GM21825 (cell line): ENCODE measurements at regions not wholly inside any gene's neighbourhood (a gene's known extent, or its start where the extent isn't known, plus 50 kb on each side); places are given as distances from the start of the nearest gene placed in this dataset.

Experiments used
- ATAC-seq: cut with Tn5 transposase; IDR thresholded peaks from one replicate; pipeline ENCODE4 v1.9.1; 2021; ENCODE audit warnings: mild to moderate bottlenecking, moderate library complexity; ENCODE audit not compliant: unreplicated experiment

DNA sequence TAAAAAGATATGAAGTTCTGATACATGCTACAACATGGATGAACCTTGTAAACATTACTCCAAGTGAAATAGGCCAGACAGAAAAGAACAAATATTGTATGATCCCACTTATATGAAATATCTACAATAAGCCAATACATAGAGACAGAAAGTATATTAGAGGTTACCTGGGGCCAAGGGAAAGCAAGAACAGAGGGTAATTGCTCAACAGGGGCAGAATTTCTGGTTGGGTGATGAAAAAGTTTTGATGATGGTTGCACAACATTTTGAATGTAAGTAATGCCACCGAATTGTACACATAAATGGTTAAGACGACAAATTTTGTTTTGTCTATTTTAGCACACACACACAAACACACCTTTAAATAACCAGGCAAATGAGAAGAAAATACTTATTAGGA, 268.4 kb downstream of the FOXO1 start:
- no peak for ATAC-seq

DNA sequence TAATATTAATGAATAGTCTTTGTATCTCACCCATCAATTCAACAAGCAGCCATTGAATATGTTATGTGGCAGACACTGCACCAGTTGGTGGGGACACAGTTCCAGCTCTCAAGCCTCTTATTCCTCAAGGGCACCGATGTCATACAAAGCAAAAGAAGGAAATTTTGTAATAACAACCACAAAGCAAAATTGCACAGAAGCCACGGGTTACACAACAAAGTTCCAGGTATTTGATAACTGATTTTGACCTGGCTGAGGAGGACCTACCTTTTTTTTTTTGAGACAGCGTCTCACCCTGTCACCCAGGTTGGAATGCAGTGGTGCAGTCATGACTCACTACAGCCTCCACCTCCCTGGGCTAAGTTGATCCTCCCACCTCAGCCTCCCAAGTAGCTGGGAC, 266.7 kb downstream of the FOXO1 start:
- ATAC-seq, result no peak

DNA sequence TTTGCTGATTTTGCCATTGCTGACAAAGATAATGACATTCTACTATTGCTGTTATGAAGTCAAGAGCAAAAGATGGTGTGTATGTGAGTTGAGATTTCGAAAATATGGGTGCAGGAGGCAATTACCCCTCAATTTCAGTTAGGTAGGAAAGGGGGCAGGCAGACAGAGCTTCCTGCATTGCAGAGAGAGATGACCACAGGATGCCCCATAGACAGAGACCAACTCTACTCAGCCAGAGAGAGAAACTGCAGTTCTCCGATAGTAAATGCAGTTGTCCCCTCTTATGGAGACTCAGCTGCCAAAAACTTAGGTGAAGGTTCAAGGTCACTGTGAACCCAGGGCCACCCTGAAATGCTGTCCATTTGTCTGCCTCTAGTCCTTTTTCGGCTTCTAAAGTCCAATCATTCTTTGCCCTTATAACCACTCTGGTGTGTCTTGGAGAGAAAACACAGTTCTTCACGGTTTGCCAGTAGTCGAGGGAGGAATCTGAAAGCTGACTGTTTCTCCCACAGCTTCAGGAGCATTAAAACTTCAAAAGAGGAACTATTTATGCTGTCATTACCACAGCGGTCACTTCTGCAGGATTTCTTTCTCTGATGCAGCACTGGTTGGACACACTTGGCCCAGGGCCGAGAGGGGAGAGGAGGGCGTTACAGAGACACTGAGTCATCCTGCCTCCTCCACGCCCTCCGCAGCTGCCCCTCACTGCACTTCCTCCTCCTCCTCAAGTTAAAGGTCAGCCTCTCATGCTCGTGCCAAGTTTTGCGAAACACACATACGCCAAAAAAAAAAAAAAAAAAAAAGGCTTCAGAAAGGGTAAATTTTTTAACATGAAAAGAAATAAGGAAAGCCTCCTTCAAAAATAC, 264.3 kb downstream of the FOXO1 start:
- ATAC-seq, result peak; percentile 98

DNA sequence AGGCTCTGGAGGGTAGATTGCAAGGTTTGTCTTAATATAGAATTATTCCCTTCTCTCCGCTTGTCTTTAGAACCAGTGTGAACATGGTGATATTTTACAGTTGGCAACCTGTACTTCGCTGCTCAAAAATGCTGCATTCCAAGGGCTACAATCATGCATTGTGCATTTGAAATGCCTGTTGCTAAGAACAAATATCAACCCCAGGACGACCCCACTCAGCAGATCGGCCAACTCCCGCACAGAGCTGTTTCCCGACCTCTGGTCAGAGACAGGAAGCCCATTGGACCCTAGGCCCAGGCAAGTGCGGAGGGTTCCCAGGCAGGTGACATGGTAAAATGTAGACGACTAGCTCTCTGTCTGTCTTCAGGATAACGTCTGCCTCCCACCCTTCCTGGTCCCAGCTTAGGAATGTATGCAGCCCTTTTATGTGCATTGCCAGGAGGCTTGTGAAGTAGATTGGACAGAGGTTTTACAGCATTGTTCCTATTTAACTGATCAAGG, 263.5 kb downstream of the FOXO1 start:
- ATAC-seq, result no peak

DNA sequence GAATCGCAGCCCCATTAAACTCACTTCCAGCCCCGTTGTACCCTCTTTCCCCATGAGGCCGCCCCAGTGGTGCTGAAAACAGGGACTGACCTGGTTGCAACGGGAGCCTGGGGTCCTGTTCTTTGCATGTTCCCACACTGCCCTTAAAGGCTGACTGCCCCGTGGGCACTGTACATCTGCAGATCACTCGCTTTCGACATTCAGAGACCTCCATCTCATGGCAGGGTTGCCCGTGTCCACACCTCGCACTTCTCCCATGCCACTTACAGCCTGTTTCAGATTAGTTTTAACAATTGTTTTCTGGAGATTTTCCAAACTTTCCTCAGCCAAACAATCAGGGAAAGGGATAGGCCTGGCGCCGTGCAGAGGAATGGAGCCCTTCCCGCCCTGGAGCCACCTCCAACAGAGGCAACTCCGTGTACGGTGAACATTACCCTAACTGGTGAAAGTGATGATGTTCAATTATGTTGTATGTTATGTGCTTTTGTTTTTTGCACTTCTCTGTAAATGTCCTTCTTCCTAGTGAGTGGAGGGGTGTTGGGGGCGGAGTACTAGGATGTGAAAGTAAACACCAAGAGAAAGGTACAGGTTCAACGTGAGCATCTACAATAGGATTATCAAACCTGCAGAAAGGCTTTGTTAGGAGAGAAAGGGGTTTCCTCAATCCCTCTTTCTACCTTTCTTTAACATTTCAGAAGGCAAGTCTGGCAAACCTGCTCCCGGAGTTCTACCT, 262.8 kb downstream of the FOXO1 start:
- ATAC-seq, result no peak

DNA sequence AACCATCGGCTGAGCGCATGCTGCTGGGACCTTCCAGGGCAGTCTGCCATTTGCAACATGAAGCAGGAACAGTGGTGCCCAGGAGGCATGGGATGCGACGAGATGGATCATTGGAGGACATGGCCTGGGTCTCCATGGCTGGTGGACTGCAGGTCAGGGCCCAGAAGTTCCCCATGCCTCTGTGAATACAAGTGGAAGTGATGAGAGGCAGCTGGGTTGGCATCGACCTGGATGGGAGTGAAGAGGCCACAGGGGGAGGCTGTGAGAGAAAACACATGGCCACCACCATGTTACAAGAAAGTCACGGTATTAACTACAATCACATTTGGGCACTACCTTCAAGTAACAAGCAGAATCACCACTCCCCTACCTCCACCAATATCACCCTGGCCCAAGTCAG, 262.0 kb downstream of the FOXO1 start:
- ATAC-seq, result no peak

DNA sequence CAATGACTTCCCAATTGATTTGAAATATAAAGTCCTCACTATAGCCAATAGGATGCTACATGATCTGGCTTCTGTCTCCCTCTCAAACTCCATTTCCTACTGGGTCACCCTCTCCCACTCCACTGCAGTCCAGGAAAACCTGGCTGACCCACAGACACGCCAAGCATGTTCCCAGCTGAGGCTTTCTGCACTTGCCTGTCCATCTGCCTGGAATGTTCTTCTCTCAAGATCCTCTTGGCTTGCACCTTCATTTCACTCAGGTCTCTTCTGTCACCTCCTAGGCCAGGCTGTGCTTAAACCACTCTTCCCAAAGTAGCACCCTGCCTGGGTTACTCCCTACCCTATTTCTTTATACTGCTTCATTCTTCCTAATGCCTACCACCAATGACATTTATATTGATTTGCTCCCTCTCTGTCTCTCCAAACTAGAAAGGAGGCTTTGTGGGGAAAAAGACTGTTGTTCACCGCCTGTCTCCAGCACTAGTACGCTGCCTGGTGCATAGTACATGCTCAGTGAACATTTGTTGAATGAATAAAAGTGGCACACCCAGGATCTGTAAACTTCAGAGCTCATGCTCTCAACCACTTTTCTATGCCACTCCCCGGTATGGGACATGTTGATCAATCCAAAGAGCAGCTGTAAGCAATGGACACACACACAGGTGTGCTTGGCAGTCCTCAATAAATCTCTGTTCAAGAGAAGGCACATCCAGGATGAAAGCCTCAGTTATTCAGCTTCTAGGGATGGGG, 261.3 kb downstream of the FOXO1 start:
- ATAC-seq, result no peak

DNA sequence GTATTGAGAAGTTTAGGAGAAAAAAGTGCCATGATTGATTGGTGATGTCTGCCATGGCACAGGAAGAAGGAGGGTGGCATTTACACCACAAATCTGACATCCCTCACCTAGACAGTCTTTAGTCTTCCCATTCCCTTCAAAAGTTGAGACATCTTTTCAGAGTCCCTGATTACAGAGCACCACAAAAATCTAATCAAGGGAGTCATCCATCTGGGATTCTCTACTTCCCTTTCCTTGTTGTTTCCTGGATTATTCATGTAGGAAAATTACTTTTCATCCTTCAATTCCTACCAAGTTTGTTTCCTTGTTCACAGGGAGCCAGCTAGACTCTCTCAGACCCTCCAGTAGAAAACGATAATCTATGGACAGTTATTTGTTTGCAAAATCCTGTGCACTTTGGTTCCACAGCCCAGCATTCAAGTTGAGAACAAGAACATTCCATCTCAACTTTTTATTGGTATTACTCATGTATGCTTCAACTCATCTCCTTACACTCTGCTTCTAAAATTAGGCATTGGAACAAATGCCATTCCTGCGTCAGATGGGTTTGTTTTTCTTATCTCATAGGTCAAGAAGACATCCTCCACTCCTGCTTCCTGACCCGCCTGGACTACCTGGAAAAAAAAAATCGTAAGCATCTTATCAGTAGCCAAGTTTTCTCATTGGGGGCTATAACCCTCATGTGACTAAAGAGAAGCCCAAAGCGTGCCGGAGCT, 259.9 kb downstream of the FOXO1 start:
- ATAC-seq, result no peak

DNA sequence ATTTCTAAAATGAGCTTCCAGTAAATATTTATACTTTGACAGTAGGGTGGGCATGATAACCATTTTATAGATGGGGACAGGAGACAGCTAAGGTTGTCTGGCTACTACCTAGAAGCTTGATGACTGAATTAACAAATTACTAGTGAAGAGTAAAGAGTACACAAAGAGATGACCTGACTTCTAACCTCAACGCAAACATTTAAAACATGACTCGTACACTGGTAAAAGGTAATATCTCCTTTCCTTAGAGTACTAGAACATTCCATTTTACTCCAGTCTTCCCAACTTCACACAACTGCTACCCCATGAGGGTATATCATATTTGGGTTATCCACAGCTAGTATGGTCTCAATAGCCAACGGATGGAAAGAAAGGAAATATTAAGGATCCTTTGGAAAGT, 258.9 kb downstream of the FOXO1 start:
- no peak for ATAC-seq

DNA sequence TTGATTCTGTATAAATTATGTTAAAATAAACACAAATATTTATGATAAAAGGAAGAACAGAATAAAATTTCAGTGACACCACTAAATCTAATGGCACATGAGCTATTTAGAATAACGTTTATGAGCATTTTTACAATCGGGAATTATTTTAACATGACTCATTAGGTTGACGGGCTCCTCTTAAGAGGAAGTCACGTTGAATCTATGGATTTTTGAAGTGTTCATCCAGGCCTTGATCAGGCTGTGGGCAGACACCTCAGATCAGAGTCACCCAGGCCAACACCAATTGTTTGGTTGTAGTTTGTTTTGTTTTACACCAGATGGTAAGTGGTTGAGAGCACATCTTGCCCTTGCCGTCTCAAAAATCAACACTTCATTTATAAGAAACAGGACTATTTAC, 257.8 kb downstream of the FOXO1 start:
- ATAC-seq, result no peak

DNA sequence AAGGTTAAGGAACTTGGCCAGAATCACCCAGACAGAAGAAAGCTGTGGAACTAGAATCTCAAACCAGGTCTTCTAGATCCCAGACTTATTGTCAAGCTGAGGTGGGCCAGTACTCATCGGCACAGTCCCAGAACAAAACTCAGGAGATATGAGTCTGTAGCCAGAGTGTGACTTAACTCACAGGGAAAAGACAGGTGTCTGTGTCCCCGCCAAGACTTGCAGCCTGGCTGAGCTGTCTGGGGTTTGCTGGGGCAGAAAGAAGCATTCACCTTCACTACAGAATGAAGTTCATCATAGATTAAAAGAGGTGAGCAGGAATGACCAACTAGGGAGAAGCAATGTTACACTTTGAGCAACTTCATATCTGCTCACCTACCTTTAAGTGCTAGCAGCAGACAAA, 257.2 kb downstream of the FOXO1 start:
- no peak for ATAC-seq

DNA sequence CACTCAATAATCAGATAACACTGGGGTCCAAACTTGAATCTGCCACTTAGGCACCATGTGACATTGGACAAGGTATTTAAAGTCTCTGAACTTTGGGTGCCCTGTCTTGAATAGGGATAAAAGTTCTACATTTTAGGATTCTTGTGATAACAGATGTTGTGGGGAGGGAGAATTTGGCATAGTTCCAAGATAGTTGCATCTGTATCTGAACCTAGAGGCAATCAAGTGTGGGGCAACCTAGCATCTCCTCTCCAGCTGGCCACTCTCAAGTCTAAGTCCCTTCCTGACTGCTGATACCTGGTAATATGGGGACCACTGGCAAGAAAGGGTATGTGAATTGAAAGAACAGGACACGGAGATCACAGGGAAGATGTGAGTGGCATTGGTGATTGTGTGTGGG, 256.1 kb downstream of the FOXO1 start:
- ATAC-seq, result no peak

DNA sequence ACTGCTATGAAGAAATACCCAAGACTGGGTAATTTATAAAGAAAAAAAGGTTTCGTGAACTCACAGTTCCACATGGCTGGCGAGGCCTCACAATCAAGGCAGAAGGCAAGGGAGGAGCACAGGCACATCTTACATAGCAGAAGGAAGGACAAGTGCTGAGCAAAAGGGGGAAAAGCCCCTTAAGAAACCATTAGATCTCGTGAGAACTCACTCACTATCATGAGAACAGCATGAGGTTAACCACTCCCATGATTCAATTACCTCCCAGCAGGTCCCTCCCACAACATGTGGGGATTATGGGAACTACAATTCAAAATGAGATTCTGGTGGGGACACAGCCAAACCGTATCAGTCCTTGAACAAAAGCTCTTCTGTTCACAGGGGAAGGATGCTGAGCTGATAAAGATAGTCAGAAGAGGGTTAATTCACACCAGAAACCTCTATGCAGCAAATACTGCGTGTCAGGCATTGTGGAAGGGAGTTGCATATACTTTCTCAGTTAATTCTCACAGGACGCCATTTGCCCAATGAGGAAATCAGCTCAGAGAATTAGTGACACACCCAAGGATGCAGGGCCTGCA, 246.2 kb downstream of the FOXO1 start:
- ATAC-seq, result no peak

DNA sequence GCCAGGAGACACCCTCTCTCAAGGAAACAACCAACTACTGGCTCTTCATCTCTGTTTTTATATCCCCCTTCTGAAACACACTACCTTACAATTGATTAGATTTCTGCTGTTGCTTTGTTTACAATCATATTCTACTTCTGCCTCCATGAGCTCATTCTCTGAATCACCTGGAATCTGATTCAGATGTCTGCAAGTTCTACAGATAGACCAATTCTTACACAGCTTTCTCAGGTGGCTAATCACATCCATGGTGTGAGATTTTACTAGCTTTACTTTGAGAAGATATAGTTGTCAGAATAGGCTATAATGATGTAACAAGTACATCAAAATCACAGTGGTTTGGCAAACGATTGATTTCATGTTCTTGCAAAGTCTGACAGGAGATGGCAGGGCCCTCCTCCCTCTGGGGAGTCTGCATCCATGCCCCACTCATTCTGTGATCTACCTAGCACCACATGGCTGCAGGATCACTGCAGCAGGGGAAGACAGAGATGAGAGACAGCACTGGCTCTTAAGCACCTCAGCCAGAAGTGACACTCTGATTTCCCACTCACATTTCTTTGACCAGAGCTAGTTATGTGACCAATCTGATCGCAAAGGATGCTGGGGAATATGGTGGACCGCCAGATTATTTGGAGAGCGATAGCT, 243.7 kb downstream of the FOXO1 start:
- no peak for ATAC-seq

DNA sequence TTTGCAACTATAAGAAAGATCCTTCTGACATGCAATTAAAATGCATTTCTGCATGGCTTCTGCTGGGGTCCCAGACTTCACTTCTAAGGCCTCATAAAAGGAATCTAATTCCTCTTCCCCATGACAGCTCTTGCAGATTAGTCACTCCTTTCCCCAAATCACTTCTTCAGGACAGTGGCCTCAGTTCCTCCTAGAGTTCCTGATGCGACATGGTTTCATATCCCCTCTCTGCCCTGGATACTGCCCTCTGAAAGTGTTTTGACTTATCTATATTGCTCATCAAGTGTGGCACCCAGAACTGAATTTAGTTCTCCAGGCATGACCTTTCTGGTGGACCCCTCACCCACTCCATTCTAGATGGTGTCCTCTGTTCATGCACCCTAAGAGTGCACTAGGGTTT, 238.1 kb downstream of the FOXO1 start:
- no peak for ATAC-seq

DNA sequence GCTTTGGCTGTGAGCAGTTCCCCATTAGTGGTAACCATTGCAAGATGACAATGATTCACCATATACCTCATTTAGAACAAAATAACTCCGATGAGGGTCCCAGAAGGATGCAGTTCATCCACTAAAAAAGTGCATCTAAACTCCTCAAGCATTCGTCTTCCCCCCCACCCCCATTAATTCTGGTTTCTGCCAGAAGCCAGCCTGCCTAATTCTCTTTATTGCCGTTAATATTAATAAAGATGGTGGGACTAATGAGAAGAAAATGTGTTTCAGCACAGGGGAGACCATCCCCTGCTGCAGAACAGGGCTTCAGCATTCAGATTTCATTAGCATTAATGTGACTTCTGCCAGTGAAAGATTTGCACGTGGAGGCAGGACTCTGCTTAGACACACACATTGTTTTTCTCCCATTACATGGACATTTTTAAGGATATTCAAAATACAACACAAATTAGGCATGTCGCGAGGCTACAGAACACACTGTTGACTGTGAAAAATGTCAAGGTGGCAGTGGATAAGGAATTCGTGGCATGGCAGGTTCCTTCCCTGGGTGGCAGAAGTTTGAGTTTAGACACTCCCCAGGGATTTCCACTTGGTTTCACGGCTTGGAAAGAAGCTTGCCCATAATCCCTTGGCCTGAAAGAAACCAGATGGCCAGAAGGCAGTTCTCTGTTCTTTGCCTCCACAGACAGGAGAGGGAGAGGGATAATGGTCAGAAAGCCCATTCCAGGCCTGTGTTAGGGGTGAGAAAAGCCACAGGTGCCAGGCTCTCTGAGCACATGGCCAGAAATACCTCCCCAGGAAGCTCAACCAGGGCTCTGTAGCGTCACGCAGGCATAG, 236.5 kb downstream of the FOXO1 start:
- ATAC-seq, result no peak

DNA sequence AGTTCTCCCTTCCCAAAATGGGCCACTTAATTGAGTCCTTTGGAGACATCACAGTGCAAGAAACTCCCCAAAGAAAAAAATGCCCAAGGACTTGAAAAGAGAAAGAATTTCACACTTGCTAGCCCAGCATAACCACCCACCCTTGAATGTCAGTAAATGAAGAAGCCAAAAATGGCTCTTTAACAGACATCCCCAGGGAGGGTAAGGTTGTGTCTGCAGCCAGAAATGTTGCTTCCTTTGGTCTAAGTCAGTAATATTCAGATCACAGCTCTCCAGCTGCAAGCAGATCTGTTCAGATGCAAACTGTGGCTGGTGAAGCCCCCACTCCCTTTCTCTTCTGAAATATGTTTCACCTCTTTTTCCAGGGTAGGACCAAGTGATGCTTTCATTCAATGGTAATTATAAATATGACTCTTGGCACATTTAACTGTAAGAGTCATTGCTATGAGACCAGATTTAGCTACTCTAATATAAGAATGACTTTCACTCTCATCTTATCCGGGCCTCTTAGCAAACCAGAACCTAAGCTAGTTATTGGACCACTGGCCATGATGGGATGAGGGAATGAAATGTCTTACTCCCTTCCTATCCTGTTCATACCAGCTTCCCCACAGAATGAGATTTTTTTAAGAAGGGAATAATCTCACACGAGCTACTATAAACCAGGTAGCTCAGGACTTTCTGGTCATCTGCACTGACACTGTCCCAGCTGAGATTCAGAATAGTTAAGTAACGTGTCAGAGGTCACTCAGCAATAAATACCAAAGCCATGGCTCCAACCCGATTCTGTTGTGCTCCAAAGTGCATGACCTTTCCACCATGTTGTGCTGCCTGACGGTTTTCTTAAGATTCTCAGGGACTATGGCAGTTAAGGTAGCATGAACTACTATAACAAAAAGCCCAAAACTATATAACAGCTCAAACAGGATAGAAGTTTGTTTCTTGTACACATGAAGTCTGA, 234.1 kb downstream of the FOXO1 start:
- peak; percentile 64 for ATAC-seq

DNA sequence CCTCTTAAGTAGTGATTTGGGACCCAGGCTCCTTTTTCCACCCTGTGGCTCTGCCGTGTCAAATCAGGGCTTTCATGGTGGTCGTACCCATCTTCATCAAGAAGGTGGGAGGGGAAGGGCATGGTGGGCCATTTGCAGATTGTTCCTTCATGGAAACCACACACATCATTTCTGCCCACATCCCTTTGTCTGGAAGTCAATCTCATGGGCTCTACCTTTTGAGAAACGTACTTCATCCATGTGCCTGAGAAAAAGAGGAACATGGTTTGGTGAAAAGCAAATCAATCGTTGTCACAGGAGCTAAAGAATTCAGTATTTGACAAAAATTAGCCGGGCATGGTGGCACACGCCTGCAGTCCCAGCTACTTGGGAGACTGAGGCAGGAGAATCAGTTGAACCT, 233.4 kb downstream of the FOXO1 start:
- ATAC-seq, result no peak
